Left ventricle myocardium inferior (tissue), 1 donor: ENCODE measurements at regions not wholly inside any gene's neighbourhood (a gene's known extent, or its start where the extent isn't known, plus 50 kb on each side); places are given as distances from the start of the nearest gene placed in this dataset.

Experiments used
- DNase-seq: peaks from one replicate; pipeline ENCODE4 v3.0.0-alpha.2; 2020
- H3K27ac ChIP-seq: fragments of 200-600 bp; replicated peaks from 2 replicates; pipeline ENCODE4 v1.8.0; 2021
- H3K27me3 ChIP-seq: fragments of 200-600 bp; 2 replicates; pipeline ENCODE4 v1.8.0; 2021; ENCODE audit warnings: low read depth
- H3K36me3 ChIP-seq: fragments of 200-600 bp; 2 replicates; pipeline ENCODE4 v1.8.0; 2021
- H3K4me1 ChIP-seq: fragments of 200-600 bp; 2 replicates; pipeline ENCODE4 v1.8.0; 2021
- H3K4me3 ChIP-seq: fragments of 200-600 bp; 2 replicates; pipeline ENCODE4 v1.8.0; 2021; ENCODE audit warnings: mild to moderate bottlenecking, moderate library complexity
- H3K9me3 ChIP-seq: fragments of 200-600 bp; replicated peaks from 2 replicates; pipeline ENCODE4 v1.8.0; 2021
- intact Hi-C: fragments of 100-400 bp; cut with micrococcal nuclease; formaldehyde crosslinking; loops from one replicate; pipeline ENCODE4 v1.11.0; 2022
- TF ChIP-seq, protein P1 (sequence below): fragments of 200-600 bp; IDR thresholded peaks from 2 replicates; pipeline ENCODE4 v1.8.0; 2021; ENCODE audit warnings: antibody characterized with exemption, mild to moderate bottlenecking, borderline replicate concordance
- donor health status: DM: no; HTN: yes; CAD: no; lungs with severe emphysema.

DNA sequence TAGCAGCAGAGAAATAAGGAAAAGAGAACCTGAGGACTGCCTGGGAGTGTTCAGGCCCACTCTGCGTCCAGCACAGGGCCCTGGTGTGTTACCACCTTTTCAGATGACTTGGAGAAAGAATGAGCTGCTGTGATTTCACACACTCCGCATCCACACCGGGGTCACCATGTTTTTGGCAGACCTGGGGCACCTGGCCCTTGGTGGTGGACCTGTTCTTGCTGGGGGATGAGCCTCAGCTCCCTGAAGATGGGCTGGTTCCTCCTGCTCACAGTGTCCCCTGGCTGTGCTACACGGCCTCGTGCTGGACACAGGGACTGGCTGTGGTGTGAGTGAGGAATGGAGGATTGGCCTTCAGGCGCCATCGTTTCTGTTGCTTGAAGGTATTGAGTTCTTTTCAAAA is 1381.4 kb downstream of the TBC1D22A start:
- Histone ChIP-seq H3K9me3 (no peaks in the 10 kb centered on the region), H3K36me3 (no peaks in the 10 kb centered on the region), H3K27me3 (peaks cover 56% of the 10 kb centered on the region), H3K4me1 (no peaks in the 10 kb centered on the region), H3K27ac (no peak overlapping the region), H3K4me3 (no peak overlapping the region)
- no peak for DNase-seq
- TF ChIP-seq, protein P1, sequence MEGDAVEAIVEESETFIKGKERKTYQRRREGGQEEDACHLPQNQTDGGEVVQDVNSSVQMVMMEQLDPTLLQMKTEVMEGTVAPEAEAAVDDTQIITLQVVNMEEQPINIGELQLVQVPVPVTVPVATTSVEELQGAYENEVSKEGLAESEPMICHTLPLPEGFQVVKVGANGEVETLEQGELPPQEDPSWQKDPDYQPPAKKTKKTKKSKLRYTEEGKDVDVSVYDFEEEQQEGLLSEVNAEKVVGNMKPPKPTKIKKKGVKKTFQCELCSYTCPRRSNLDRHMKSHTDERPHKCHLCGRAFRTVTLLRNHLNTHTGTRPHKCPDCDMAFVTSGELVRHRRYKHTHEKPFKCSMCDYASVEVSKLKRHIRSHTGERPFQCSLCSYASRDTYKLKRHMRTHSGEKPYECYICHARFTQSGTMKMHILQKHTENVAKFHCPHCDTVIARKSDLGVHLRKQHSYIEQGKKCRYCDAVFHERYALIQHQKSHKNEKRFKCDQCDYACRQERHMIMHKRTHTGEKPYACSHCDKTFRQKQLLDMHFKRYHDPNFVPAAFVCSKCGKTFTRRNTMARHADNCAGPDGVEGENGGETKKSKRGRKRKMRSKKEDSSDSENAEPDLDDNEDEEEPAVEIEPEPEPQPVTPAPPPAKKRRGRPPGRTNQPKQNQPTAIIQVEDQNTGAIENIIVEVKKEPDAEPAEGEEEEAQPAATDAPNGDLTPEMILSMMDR: no peak
- intact Hi-C loops: no loop called here

DNA sequence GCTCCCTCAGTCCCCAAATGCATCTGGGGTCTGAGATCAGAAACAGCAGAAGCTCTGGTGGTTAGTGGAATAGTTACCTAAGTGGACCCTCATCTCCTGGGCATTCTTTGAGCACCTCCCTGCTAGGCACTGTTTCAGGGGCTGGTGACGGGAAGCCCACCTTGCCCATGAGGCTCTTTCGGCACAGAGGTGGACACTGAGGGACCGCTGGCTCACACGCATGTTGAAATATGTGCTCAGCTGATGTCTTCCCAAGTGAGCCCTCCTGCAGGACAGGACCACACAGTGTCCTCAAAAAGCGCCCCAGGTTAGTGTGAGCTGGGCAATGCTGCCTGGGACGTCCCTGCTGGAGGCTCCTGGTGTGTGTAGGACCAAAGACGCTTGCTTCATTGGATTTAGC is 1379.9 kb downstream of the TBC1D22A start:
- TF ChIP-seq, protein P1: no peak
- peaks cover 48% of the 10 kb centered on the region for H3K27me3 ChIP-seq
- intact Hi-C loops: no loop called here
- DNase-seq: no peak
- H3K9me3 ChIP-seq: no peaks in the 10 kb centered on the region
- no peak overlapping the region for H3K4me3 ChIP-seq
- no peaks in the 10 kb centered on the region for H3K4me1 ChIP-seq
- H3K36me3 ChIP-seq: no peaks in the 10 kb centered on the region
- no peak overlapping the region for H3K27ac ChIP-seq

DNA sequence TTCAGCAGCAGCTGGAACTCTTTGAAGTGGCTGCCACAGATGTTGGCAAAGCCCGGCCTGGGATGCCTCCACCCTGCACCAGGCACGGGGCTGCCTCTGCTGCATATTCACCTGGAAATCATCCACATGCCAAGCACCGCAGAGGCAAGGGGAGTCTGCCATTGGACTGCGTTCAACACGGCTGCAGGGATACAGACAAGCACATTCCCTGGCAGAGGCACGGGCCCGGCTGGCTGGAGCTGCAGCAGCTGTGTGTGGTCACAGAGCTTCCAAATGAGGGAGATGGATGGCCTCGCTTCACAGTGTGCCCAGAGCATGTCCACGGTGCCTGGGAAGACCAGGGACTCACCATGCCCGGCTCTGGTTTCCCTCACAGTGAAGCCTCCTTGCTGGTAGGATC is 1378.9 kb downstream of the TBC1D22A start:
- Histone ChIP-seq H3K36me3 (no peaks in the 10 kb centered on the region), H3K4me3 (no peak overlapping the region), H3K27ac (no peak overlapping the region), H3K4me1 (no peaks in the 10 kb centered on the region), H3K27me3 (peaks cover 46% of the 10 kb centered on the region), H3K9me3 (no peaks in the 10 kb centered on the region)
- intact Hi-C loops: no loop called here
- TF ChIP-seq, protein P1: no peak
- no peak for DNase-seq

DNA sequence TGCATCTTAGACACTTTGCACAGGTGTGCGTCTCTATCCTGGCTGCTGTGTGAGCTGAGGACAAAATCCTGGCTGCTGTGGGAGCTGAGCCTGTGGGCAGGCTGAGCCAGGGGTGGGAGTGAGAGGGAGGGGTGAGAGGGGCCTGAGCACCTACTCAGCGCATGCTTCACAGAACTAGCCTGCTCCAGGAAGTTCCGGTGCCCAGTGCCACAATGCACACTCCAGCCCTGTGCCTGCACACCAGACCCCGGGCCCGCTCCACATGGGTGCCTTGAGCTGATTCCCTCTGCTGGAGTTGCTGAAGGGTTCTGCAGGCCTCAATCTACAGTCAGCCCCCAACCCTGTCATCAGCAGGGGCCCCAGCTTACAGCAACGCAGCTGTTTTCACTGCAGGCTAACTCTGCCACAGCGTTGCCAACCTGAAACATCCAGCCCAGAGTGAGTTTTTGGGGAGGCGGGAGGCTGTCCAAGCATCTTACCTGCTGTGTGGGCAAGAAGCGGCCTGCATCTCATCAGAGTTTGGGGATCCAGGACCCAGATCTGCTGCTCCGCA is 1377.9 kb downstream of the TBC1D22A start:
- H3K9me3 ChIP-seq: no peaks in the 10 kb centered on the region
- no peak overlapping the region for H3K27ac ChIP-seq
- no peaks in the 10 kb centered on the region for H3K36me3 ChIP-seq
- TF ChIP-seq, protein P1: no peak
- no peak overlapping the region for H3K4me3 ChIP-seq
- H3K4me1 ChIP-seq: no peaks in the 10 kb centered on the region
- H3K27me3 ChIP-seq: peaks cover 45% of the 10 kb centered on the region
- intact Hi-C loops: no loop called here
- DNase-seq: no peak

DNA sequence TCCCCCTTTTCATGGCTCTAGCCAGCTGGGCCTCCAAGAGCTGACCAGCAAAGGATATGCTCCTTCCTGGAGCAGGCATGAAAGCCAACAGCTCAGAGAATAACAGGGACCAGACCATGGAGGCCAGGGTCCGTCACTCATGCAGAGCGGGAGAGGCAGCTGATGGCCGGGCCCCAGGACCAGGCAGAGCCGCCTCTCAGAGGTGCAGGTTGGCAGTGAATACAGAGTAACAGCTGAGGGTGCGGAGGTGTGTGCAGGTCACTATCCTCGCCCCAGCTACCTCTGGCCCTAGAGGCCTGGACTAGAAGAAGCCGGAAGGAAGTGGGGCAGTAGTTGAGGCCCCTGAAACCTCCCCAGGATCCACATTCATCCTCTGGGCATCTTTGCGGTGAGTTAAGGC is 1377.3 kb downstream of the TBC1D22A start:
- no peak overlapping the region for H3K4me3 ChIP-seq
- H3K27ac ChIP-seq: no peak overlapping the region
- intact Hi-C loops: no loop called here
- H3K27me3 ChIP-seq: peaks cover 40% of the 10 kb centered on the region
- no peaks in the 10 kb centered on the region for H3K36me3 ChIP-seq
- no peak for DNase-seq
- TF ChIP-seq, protein P1: no peak
- no peaks in the 10 kb centered on the region for H3K9me3 ChIP-seq
- no peaks in the 10 kb centered on the region for H3K4me1 ChIP-seq

DNA sequence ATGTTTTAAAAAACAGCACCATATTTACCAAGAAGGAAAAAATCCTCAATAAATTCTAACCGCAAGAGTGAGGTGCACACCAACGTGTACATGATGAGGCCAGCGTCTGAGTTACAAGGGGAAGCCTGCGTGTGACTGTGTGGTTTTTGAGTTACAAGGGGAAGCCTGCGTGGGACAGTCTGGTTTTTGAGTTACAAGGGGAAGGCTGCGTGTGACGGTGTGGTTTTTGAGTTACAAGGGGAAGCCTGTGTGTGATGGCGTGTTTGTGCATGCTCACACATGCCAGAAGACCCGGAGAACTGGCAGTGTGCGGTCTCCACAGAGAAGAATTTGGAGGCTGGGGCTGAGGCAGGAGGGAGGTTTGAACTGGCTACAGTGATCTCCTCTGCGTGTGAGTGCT is 1376.4 kb downstream of the TBC1D22A start:
- Histone ChIP-seq H3K4me3 (no peak overlapping the region), H3K36me3 (no peaks in the 10 kb centered on the region), H3K9me3 (peaks cover 7% of the 10 kb centered on the region), H3K4me1 (no peaks in the 10 kb centered on the region), H3K27ac (no peak overlapping the region), H3K27me3 (peaks cover 33% of the 10 kb centered on the region)
- intact Hi-C loops: no loop called here
- DNase-seq: no peak
- TF ChIP-seq, protein P1: no peak
